Hematopoietic multipotent progenitor cell (in vitro differentiated cells): ENCODE measurements at regions not wholly inside any gene's neighbourhood (a gene's known extent, or its start where the extent isn't known, plus 50 kb on each side); places are given as distances from the start of the nearest gene placed in this dataset.
"Not testable (repeated sequence)": the region's sequence is repeated elsewhere in the genome, so short reads cannot be mapped to it uniquely, and the experiment has no call there.

Source experiments
- DNase-seq, 3 donors: peaks; one replicate each; pipeline ENCODE4 v3.0.0-alpha.2; 2011 to 2015; ENCODE audit warnings: low read depth in 2 of 3, low spot score in 2 of 3

- DNase-seq = no peak
Observed at GRCh38 chr22:34416022-34416860, 496.0 kb upstream of the LARGE1 start.

DNA sequence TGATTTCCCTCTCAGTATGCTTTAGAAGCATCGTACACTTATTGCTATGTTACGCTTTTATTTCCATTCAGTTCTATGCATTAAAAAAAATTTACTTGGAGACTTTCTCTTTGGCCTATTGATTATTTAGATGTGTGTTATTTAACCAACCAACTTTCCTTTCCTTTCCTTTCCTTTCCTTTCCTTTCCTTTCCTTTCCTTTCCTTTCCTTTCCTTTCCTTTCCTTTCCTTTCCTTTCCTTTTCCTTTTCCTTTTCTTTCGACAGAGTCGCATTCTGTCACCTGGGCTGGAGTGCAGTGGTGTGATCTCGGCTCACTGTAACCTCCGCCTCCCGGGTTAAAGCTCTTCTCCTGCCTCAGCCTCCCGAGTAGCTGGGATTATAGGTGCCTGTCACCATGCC lies 502.7 kb upstream of the LARGE1 start:
- not testable (repeated sequence) for DNase-seq

GRCh38 chr22:34427436-34427835 lies 507.2 kb upstream of the LARGE1 start:
- DNase-seq = no peak

GRCh38 chr22:34427841-34428240 lies 507.6 kb upstream of the LARGE1 start:
- DNase-seq = no peak

GRCh38 chr22:34429314-34429713 lies 509.0 kb upstream of the LARGE1 start:
- DNase-seq = no peak

GRCh38 chr22:34430386-34430785 lies 510.1 kb upstream of the LARGE1 start:
- no peak for DNase-seq

DNA sequence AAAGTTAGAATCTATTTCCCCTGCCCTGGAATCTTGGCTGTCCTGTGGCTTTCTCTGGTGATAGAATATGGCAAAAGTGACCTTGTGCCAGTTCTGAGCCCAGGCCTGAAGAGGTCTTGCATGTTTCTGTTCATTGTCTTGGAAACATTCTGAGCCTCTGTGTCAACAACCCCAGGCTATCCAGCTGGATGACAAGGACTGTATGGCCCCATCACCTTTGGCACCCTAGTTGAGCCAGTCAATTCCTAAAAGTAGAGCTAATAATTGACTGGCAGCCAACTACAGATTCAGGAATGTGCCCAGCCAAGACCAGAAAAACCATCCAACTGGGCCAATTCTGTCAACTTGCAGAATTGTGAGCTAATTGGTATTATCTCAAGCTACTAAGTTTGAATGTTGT lies 514.1 kb upstream of the LARGE1 start:
- no peak for DNase-seq

- no peak for DNase-seq
Observed at GRCh38 chr22:34437140-34437539, 516.9 kb upstream of the LARGE1 start.

GRCh38 chr22:34454598-34454997 lies 534.3 kb upstream of the LARGE1 start:
- DNase-seq = no peak

GRCh38 chr22:34462795-34463194 lies 542.5 kb upstream of the LARGE1 start:
- no peak for DNase-seq

- DNase-seq = no peak
Observed at GRCh38 chr22:34475886-34476285, 555.6 kb upstream of the LARGE1 start.

DNA sequence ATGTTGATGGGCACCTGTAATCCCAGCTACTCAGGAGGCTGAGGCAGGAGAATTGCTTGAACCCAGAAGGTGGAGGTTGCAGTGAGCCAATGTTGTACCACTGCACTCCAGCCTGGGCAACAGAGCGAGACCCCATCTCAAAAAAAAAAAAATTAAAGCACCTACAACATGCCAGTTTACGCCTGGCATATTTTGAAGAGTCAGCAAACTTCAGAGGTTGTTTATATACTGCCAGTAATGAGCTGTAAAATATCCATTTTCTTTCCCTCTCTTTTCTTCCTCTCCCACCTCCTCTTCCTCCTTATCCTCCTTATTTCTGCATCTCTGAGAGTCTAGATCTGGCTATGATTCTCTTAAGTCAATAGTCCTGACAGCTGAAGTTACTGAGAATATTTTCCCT lies 556.5 kb upstream of the LARGE1 start:
- DNase-seq = no peak

- DNase-seq = no peak
Observed at GRCh38 chr22:34481090-34481489, 560.8 kb upstream of the LARGE1 start.

GRCh38 chr22:34486381-34486780 lies 566.1 kb upstream of the LARGE1 start:
- DNase-seq = no peak

DNA sequence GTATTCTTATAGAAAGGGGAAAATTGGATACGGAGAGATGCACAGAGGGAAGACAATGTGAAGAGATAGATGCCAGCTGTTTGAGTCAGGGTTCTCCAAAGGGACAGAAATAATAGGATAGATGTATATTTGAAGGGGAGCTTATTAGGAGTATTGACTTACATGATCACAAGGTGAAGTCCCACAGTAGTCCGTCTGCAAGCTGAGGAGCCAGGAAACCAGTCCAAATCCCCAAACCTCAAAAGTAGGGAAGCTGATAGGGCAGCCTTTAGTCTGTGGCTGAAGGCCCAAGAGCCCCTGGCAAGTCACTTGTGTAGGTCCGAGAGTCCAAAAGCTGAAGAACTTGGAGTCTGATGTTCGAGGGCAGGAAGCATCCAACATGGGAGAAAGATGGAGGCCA lies 569.6 kb upstream of the LARGE1 start:
- DNase-seq = no peak

DNA sequence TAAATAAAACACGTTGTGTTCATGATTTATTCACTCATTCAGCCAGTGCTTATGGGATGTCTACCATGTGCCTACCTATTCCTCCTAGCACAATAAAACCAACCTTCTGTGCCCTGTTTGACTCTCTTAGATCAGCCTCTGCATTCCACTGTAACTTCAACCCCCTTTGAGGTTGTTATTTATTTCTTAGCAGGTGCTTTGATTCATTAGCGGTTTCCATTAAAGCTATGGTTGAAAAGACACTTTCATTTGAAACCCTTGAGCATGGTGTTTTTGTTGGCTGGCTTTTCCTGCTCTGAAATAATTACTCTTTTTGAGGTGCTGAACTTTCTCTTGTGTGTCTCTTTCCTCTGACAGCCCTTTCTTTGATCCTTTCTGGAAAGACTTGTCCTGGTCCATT lies 570.6 kb upstream of the LARGE1 start:
- DNase-seq = no peak

GRCh38 chr22:34493486-34493885 lies 572.5 kb upstream of the ISX start:
- no peak for DNase-seq

- DNase-seq = no peak
Observed at GRCh38 chr22:34501366-34501965, 564.5 kb upstream of the ISX start.

DNA sequence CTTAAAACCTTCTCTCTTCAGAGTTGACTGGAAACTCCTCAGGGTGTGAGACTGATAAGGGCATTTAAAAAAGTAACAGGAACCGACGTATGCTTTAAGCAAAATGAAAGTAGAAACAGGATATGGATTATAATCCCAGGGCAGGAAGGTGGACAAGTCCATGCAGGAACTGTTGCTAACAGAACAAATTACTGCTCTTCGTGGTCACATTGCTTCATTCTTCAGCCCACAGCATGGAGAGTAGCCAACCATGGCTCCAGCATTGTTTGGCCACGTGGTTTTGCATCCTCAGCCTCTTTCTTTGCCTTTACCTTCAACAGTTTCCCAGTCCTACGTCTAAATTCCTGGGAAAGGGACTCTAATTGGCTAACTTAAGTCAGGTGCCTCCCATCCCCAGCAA lies 563.1 kb upstream of the ISX start:
- no peak for DNase-seq

DNA sequence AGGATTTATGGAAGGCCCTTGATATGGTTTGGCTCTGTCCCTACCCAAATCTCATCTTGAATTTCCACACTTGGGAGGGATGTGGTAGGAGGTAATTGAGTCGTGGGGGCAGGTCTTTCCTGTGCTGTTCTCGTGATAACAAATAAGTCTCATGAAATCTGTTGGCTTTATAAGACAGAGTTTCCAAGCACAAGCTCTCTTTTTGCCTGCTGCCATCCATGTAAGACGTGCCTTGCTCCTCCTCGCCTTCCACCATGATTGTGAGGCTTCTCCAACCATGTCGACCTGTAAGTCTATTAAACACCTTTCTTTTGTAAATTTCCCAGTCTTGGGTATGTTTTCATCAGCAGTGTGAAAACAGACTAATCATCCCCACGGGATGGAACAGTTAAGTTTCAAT lies 557.2 kb upstream of the ISX start:
- no peak for DNase-seq

DNA sequence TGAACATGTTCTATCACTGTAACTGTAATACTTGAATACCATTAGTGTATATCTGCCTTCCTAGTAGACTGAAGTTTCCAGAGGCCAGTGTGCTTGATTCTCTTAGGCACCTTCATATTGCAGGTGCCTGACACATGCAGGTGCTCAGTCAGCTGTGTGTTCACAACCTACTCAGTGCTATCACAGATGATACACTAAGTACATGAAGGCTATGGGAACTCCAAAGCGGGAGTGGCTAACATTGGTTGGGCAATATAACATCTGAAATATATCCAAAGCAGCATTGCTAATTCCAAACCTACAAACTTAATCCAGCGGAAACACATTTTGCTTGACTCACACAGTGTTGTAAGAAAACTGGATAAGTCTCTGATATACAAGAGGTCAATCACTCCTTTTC lies 539.3 kb upstream of the ISX start:
- DNase-seq = no peak

GRCh38 chr22:34534101-34534500 lies 531.9 kb upstream of the ISX start:
- DNase-seq = no peak

- no peak for DNase-seq
Observed at GRCh38 chr22:34567367-34567766, 498.6 kb upstream of the ISX start.
